H1 (cell line): ENCODE measurements at regions not wholly inside any gene's neighbourhood (a gene's known extent, or its start where the extent isn't known, plus 50 kb on each side); places are given as distances from the start of the nearest gene placed in this dataset.

Experiments used
- CTCF ChIA-PET: fragments of 300-600 bp; sonication (Branson Sonifier 250); formaldehyde crosslinking; loops from one replicate; lab custom pipeline; 2021; ENCODE audit not compliant: partially characterized antibody; lab: Charles Lee
- POLR2A ChIA-PET: fragments of 300-600 bp; sonication (Branson Sonifier 250); formaldehyde crosslinking; loops from one replicate; lab custom pipeline; 2021; ENCODE audit warnings: inconsistent platforms; ENCODE audit not compliant: partially characterized antibody; lab: Charles Lee
- DNase-seq, 2 experiments: peaks; one replicate each; pipeline versions ENCODE4 v3.0.0 to v3.0.0-alpha.2; 2010 to 2022; ENCODE audit warnings: low spot score in 2 of 2, low read depth in 1 of 2, mixed read lengths in 1 of 2
- FAIRE-seq: peaks from 2 replicates; lab custom pipeline; 2011; peaks lifted over from hg19 to GRCh38; lab: Jason Lieb, UNC
- H2AFZ ChIP-seq: 2 replicates; pipeline ENCODE4 v1.8.1; 2012; ENCODE audit warnings: low read length, inconsistent platforms
- H2AK5ac ChIP-seq: 2 replicates; pipeline ENCODE4 v1.6.1; 2013; ENCODE audit warnings: low read depth, low read length
- H2BK120ac ChIP-seq: replicated peaks from 2 replicates; pipeline ENCODE3; 2013; ENCODE audit warnings: low read depth, low read length, inconsistent platforms
- H2BK12ac ChIP-seq: 2 replicates; pipeline ENCODE4 v1.6.1; 2013; ENCODE audit warnings: low read depth, low read length
- H2BK15ac ChIP-seq: 2 replicates; pipeline ENCODE4 v1.6.1; 2013; ENCODE audit warnings: low read length
- H2BK20ac ChIP-seq: 2 replicates; pipeline ENCODE4 v1.6.1; 2013; ENCODE audit warnings: low read length
- H2BK5ac ChIP-seq: 2 replicates; pipeline ENCODE4 v1.6.1; 2013; ENCODE audit warnings: low read depth, low read length
- H3K14ac ChIP-seq: 2 replicates; pipeline ENCODE4 v1.6.1; 2013; ENCODE audit warnings: inconsistent platforms; ENCODE audit not compliant: insufficient read length
- H3K18ac ChIP-seq: 2 replicates; pipeline ENCODE4 v1.6.1; 2013; ENCODE audit warnings: low read length; ENCODE audit errors: extremely low read depth
- H3K23ac ChIP-seq: 2 replicates; pipeline ENCODE4 v1.6.1; 2013; ENCODE audit warnings: inconsistent platforms; ENCODE audit not compliant: insufficient read length
- H3K23me2 ChIP-seq: 2 replicates; pipeline ENCODE4 v1.6.1; 2013; ENCODE audit warnings: low read depth, low read length
- H3K27ac ChIP-seq: 2 replicates; pipeline ENCODE4 v1.6.1; 2011; ENCODE audit warnings: low read depth, low read length, inconsistent platforms
- H3K27me3 ChIP-seq, 4 experiments: replicated peaks in 1 of 4; 1 replicate in 1 of 4; 2 replicates in 3 of 4; pipeline versions ENCODE4 v1.6.1 to v1.8.1; 2011 to 2013; ENCODE audit warnings: low read length in 3 of 4, mild to moderate bottlenecking in 3 of 4, inconsistent platforms in 2 of 4, mixed read lengths in 2 of 4, moderate library complexity in 1 of 4; ENCODE audit not compliant: control insufficient read depth in 3 of 4, insufficient read depth in 3 of 4; ENCODE audit errors: extremely low read depth in 1 of 4
- H3K36me3 ChIP-seq, 4 experiments: 2 replicates each; pipeline versions ENCODE4 v1.6.1 to v1.8.1; 2011 to 2013; ENCODE audit warnings: mild to moderate bottlenecking in 4 of 4, low read length in 3 of 4, moderate library complexity in 2 of 4, control low read depth in 1 of 4, inconsistent platforms in 1 of 4; ENCODE audit not compliant: insufficient read depth in 4 of 4, control insufficient read depth in 2 of 4
- H3K4ac ChIP-seq: replicated peaks from 2 replicates; pipeline ENCODE3; 2013; ENCODE audit warnings: low read length, low read depth, mixed read lengths, inconsistent platforms; ENCODE audit not compliant: insufficient read length
- H3K4me1 ChIP-seq, 4 experiments: replicated peaks in 1 of 4; 1 replicate in 1 of 4; 2 replicates in 3 of 4; pipeline versions ENCODE4 v1.6.1 to v1.8.1; 2011 to 2013; ENCODE audit warnings: low read length in 3 of 4, inconsistent platforms in 2 of 4, mixed read lengths in 1 of 4; ENCODE audit not compliant: insufficient read depth in 4 of 4, control insufficient read depth in 3 of 4
- H3K4me2 ChIP-seq, 2 experiments: 2 replicates each; pipeline versions ENCODE4 v1.6.1 to v1.8.1; 2011 to 2013; ENCODE audit warnings: low read depth in 2 of 2, low read length in 2 of 2, control low read depth in 1 of 2, inconsistent platforms in 1 of 2, mild to moderate bottlenecking in 1 of 2; ENCODE audit not compliant: insufficient read depth in 1 of 2
- H3K4me3 ChIP-seq, 4 experiments: fragments of 200-600, 300-600 bp in 1 of 4; sonication (generic), shearing (Covaris generic), sonication (Bioruptor Twin) in 1 of 4; 2 replicates each; pipeline versions ENCODE4 v1.5.1 to v1.8.1; 2011 to 2016; ENCODE audit warnings: low read length in 4 of 4, low read depth in 3 of 4, control low read depth in 2 of 4, inconsistent platforms in 2 of 4, mild to moderate bottlenecking in 2 of 4, mixed read lengths in 1 of 4, moderate library complexity in 1 of 4; ENCODE audit not compliant: insufficient read depth in 2 of 4; ENCODE audit errors: extremely low read depth in 1 of 4
- H3K56ac ChIP-seq: replicated peaks from 2 replicates; pipeline ENCODE3; 2013; ENCODE audit warnings: low read depth, mild to moderate bottlenecking, mixed read lengths, low read length, inconsistent platforms; ENCODE audit not compliant: insufficient read length
- H3K79me1 ChIP-seq: 2 replicates; pipeline ENCODE4 v1.6.1; 2013; ENCODE audit warnings: low read depth, low read length, control low read depth
- H3K79me2 ChIP-seq, 2 experiments: 2 replicates each; pipeline versions ENCODE4 v1.6.1 to v1.8.1; 2012 to 2013; ENCODE audit warnings: low read length in 2 of 2, mild to moderate bottlenecking in 2 of 2, inconsistent platforms in 1 of 2; ENCODE audit not compliant: insufficient read depth in 2 of 2, control insufficient read depth in 1 of 2
- H3K9ac ChIP-seq, 4 experiments: replicated peaks in 1 of 4; 1 replicate in 1 of 4; 2 replicates in 3 of 4; pipeline versions ENCODE4 v1.6.1 to v1.8.1; 2011 to 2013; ENCODE audit warnings: low read depth in 3 of 4, low read length in 3 of 4, control low read depth in 2 of 4, mild to moderate bottlenecking in 2 of 4, moderate library complexity in 2 of 4, inconsistent platforms in 1 of 4; ENCODE audit errors: extremely low read depth in 1 of 4
- H3K9me3 ChIP-seq, 2 experiments: 2 replicates each; pipeline versions ENCODE4 v1.6.1 to v1.8.1; 2012 to 2013; ENCODE audit warnings: mild to moderate bottlenecking in 2 of 2, moderate library complexity in 2 of 2, control low read depth in 1 of 2, inconsistent platforms in 1 of 2, low read depth in 1 of 2, low read length in 1 of 2, mixed read lengths in 1 of 2; ENCODE audit not compliant: insufficient read depth in 2 of 2
- H4K20me1 ChIP-seq, 2 experiments: replicated peaks in 1 of 2; 2 replicates each; pipeline versions ENCODE3 to v1.8.1; 2011 to 2013; ENCODE audit warnings: inconsistent platforms in 2 of 2, low read length in 2 of 2, mild to moderate bottlenecking in 1 of 2; ENCODE audit not compliant: insufficient read depth in 2 of 2, control insufficient read depth in 1 of 2
- H4K5ac ChIP-seq: 2 replicates; pipeline ENCODE4 v1.6.1; 2013; ENCODE audit warnings: low read length, low read depth, mixed read lengths, inconsistent platforms; ENCODE audit not compliant: insufficient read length
- H4K8ac ChIP-seq: 2 replicates; pipeline ENCODE4 v1.8.0; 2013; ENCODE audit warnings: mild to moderate bottlenecking, moderate library complexity, low read length, inconsistent platforms; ENCODE audit not compliant: insufficient read depth; ENCODE audit errors: extremely low read depth
- H4K91ac ChIP-seq: replicated peaks from 2 replicates; pipeline ENCODE3; 2013; ENCODE audit warnings: low read length, mixed read lengths, inconsistent platforms; ENCODE audit not compliant: insufficient read length
- BRCA1 ChIP-seq: IDR thresholded peaks from 2 replicates; pipeline ENCODE4 v1.6.1; 2012; ENCODE audit warnings: low read depth, low read length, improper control_type of control experiment
- CHD2 ChIP-seq: IDR thresholded peaks from 2 replicates; pipeline ENCODE4 v1.6.1; 2012; ENCODE audit warnings: low read length, improper control_type of control experiment
- CREB1 ChIP-seq: IDR thresholded peaks from 2 replicates; pipeline ENCODE4 v1.6.1; 2012; ENCODE audit warnings: inconsistent platforms
- NRF1 ChIP-seq: IDR thresholded peaks from 2 replicates; pipeline ENCODE4 v1.6.1; 2011; ENCODE audit warnings: mild to moderate bottlenecking, low read depth, low read length, improper control_type of control experiment
- RXRA ChIP-seq: IDR thresholded peaks from 2 replicates; pipeline ENCODE4 v1.6.1; 2011; ENCODE audit warnings: low read depth, mild to moderate bottlenecking, low read length, moderate library complexity; ENCODE audit not compliant: insufficient read depth
- SUZ12 ChIP-seq: fragments of 200-600 bp; sonication (generic); IDR thresholded peaks from 2 replicates; pipeline ENCODE4 v1.6.1; 2012; ENCODE audit warnings: mild to moderate bottlenecking, inconsistent platforms, low read length, moderate library complexity, mixed read lengths
- TCF12 ChIP-seq: IDR thresholded peaks from 2 replicates; pipeline ENCODE4 v1.6.1; 2011; ENCODE audit warnings: low read depth, mild to moderate bottlenecking, low read length
- YY1 ChIP-seq: IDR thresholded peaks from 2 replicates; pipeline ENCODE4 v1.6.1; 2011; ENCODE audit warnings: low read depth, mild to moderate bottlenecking, low read length
- WGBS, 2 experiments: shearing (Covaris generic) in 1 of 2; methylation state at CpG; one replicate each; pipeline versions ENCODE4 v1.1.6 to v1.1.7; 2013 to 2015; ENCODE audit warnings: low lambda C conversion rate in 2 of 2, mixed read lengths in 2 of 2, inconsistent platforms in 1 of 2, low coverage in 1 of 2, missing lambda C conversion rate in 1 of 2; ENCODE audit not compliant: insufficient replicate concordance in 2 of 2, insufficient coverage in 1 of 2, insufficient read length in 1 of 2; ENCODE audit errors: extremely low coverage in 1 of 2, missing lambda C conversion rate in 1 of 2; 5-methylcytosine and 5-hydroxymethylcytosine counted together
- TF ChIP-seq, protein P1 (sequence below): IDR thresholded peaks from 2 replicates; pipeline ENCODE4 v1.6.1; 2012; ENCODE audit warnings: inconsistent platforms
- TF ChIP-seq, protein P2 (sequence below): IDR thresholded peaks from 2 replicates; pipeline ENCODE4 v1.6.1; 2011; ENCODE audit warnings: low read depth, mild to moderate bottlenecking, low read length; ENCODE audit not compliant: insufficient read depth

DNA sequence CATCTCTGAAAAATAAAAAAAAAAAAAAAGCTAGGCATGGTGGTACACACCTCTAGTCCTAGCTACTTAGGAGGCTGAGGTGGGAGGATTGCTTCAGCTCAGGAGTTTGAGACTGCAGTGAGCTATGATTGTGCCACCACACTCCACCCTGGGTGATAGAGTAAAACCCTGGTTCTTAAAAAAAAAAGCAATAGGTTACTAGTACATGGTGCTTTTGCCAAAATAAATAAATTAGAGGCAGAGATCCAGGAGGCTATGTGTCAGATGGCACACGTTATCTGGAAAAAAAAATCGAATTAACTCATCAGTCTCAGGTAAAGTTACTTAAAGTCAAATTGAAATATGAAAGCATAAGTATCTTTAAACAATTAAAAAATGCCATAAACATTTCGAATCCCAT lies 94.3 kb downstream of the VCX3A start:
- Histone ChIP-seq H3K9ac (no peak overlapping the region), H2BK120ac (no peak overlapping the region), H2AK5ac (no peak overlapping the region), H3K4me2 (no peak overlapping the region), H3K4me1 (no peaks in the 10 kb centered on the region), H3K56ac (no peak overlapping the region), H3K27ac (no peak overlapping the region), H3K4ac (no peak overlapping the region), H4K5ac (no peak overlapping the region), H3K79me1 (no peaks in the 10 kb centered on the region), H3K27me3 (no peaks in the 10 kb centered on the region), H2BK5ac (no peak overlapping the region), H4K8ac (no peak overlapping the region), H3K79me2 (no peaks in the 10 kb centered on the region), H3K14ac (no peak overlapping the region), H3K23ac (no peak overlapping the region), H4K91ac (no peak overlapping the region), H3K18ac (no peak overlapping the region), H3K4me3 (no peak overlapping the region), H3K23me2 (no peaks in the 10 kb centered on the region), H2BK15ac (no peak overlapping the region), H2AFZ (no peak overlapping the region), H2BK20ac (no peak overlapping the region), H3K9me3 (no peaks in the 10 kb centered on the region), H4K20me1 (no peaks in the 10 kb centered on the region), H3K36me3 (no peaks in the 10 kb centered on the region), H2BK12ac (no peak overlapping the region)
- DNase-seq = no peak
- no peak for FAIRE-seq
- 86% methylated on average over 3 of the region's 3 CpGs; no CpG with 5 or more reads in 1 of the 2 experiments for WGBS, 2 experiments
- CTCF ChIA-PET = no interaction called here
- POLR2A ChIA-PET = no interaction called here
- no peak for TF ChIP-seq BRCA1
- no peak for TF ChIP-seq NRF1
- TF ChIP-seq, protein P1, sequence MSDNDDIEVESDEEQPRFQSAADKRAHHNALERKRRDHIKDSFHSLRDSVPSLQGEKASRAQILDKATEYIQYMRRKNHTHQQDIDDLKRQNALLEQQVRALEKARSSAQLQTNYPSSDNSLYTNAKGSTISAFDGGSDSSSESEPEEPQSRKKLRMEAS = no peak
- TF ChIP-seq CREB1 = no peak
- TF ChIP-seq RXRA = no peak
- no peak for TF ChIP-seq SUZ12
- no peak for TF ChIP-seq TCF12
- TF ChIP-seq, protein P2, sequence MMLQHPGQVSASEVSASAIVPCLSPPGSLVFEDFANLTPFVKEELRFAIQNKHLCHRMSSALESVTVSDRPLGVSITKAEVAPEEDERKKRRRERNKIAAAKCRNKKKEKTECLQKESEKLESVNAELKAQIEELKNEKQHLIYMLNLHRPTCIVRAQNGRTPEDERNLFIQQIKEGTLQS = no peak
- no peak for TF ChIP-seq CHD2
- no peak for TF ChIP-seq YY1
